ENCODE measurements at regions not wholly inside any gene's neighbourhood (a gene's known extent, or its start where the extent isn't known, plus 50 kb on each side); places are given as distances from the start of the nearest gene placed in this dataset.

GRCh38 chr2:57867730-57868129, 178.9 kb upstream of the VRK2 start:
- Histone ChIP-seq H3K27me3 (replicated peaks; ENCODE audit: insufficient read depth) (no peaks in the 10 kb centered on the region), H3K4me3 (no peak overlapping the region), H3K9me3 (no peaks in the 10 kb centered on the region), H3K36me3 (no peaks in the 10 kb centered on the region), H3K4me1 (replicated peaks) (no peaks in the 10 kb centered on the region), H3K27ac (no peak overlapping the region)
- TF ChIP-seq, protein P1, sequence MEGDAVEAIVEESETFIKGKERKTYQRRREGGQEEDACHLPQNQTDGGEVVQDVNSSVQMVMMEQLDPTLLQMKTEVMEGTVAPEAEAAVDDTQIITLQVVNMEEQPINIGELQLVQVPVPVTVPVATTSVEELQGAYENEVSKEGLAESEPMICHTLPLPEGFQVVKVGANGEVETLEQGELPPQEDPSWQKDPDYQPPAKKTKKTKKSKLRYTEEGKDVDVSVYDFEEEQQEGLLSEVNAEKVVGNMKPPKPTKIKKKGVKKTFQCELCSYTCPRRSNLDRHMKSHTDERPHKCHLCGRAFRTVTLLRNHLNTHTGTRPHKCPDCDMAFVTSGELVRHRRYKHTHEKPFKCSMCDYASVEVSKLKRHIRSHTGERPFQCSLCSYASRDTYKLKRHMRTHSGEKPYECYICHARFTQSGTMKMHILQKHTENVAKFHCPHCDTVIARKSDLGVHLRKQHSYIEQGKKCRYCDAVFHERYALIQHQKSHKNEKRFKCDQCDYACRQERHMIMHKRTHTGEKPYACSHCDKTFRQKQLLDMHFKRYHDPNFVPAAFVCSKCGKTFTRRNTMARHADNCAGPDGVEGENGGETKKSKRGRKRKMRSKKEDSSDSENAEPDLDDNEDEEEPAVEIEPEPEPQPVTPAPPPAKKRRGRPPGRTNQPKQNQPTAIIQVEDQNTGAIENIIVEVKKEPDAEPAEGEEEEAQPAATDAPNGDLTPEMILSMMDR (IDR thresholded peaks at IDR 0.05) = no peak
- no peak for TF ChIP-seq POLR2A (IDR thresholded peaks at IDR 0.05)
- no peak for TF ChIP-seq POLR2AphosphoS5 (IDR thresholded peaks at IDR 0.05)
- no peak for DNase-seq (ENCODE audit: low spot score)
- WGBS = 91% methylated on average over 3 of the region's 3 CpGs
- intact Hi-C loops (cut with DNase I) = no loop called here

- intact Hi-C loops (cut with DNase I) = no loop called here
- no peaks in the 10 kb centered on the region for H3K4me1 ChIP-seq (replicated peaks)
Measured at GRCh38 chr2:57868619-57869139, 177.9 kb upstream of the VRK2 start.

GRCh38 chr2:57869758-57870344, 176.8 kb upstream of the VRK2 start:
- Histone ChIP-seq H3K4me1 (replicated peaks) (no peaks in the 10 kb centered on the region), H3K27me3 (replicated peaks; ENCODE audit: insufficient read depth) (no peaks in the 10 kb centered on the region), H3K36me3 (no peaks in the 10 kb centered on the region), H3K27ac (no peak overlapping the region), H3K9me3 (no peaks in the 10 kb centered on the region), H3K4me3 (no peak overlapping the region)
- intact Hi-C loops (cut with DNase I) = no loop called here
- 57% methylated on average over 12 of the region's 12 CpGs for WGBS
- TF ChIP-seq, protein P1 (IDR thresholded peaks at IDR 0.05) = no peak
- TF ChIP-seq POLR2AphosphoS5 (IDR thresholded peaks at IDR 0.05) (no peak), POLR2A (IDR thresholded peaks at IDR 0.05) (no peak)
- no peak for DNase-seq (ENCODE audit: low spot score)

More at GRCh38 chr2:57868619-57869139, 177.9 kb upstream of the VRK2 start:
- H3K9me3 ChIP-seq = no peaks in the 10 kb centered on the region
- TF ChIP-seq POLR2AphosphoS5 (IDR thresholded peaks at IDR 0.05) (no peak), POLR2A (IDR thresholded peaks at IDR 0.05) (no peak)
- TF ChIP-seq, protein P1 (IDR thresholded peaks at IDR 0.05) = no peak
- H3K27ac ChIP-seq = no peak overlapping the region
- H3K4me3 ChIP-seq = no peak overlapping the region
- no peak for DNase-seq (ENCODE audit: low spot score)
- no peaks in the 10 kb centered on the region for H3K36me3 ChIP-seq
- no peaks in the 10 kb centered on the region for H3K27me3 ChIP-seq (replicated peaks; ENCODE audit: insufficient read depth)

GRCh38 chr2:57876313-57876712, 170.3 kb upstream of the VRK2 start:
- no peaks in the 10 kb centered on the region for H3K36me3 ChIP-seq
- no peaks in the 10 kb centered on the region for H3K27me3 ChIP-seq (replicated peaks; ENCODE audit: insufficient read depth)
- no peaks in the 10 kb centered on the region for H3K4me1 ChIP-seq (replicated peaks)
- intact Hi-C loops (cut with DNase I) = no loop called here
- no peaks in the 10 kb centered on the region for H3K9me3 ChIP-seq
- no peak overlapping the region for H3K4me3 ChIP-seq
- H3K27ac ChIP-seq = no peak overlapping the region
- TF ChIP-seq, protein P1 (IDR thresholded peaks at IDR 0.05) = no peak
- TF ChIP-seq POLR2AphosphoS5 (IDR thresholded peaks at IDR 0.05) = no peak
- TF ChIP-seq POLR2A (IDR thresholded peaks at IDR 0.05) = no peak
- no peak for DNase-seq (ENCODE audit: low spot score)

DNA sequence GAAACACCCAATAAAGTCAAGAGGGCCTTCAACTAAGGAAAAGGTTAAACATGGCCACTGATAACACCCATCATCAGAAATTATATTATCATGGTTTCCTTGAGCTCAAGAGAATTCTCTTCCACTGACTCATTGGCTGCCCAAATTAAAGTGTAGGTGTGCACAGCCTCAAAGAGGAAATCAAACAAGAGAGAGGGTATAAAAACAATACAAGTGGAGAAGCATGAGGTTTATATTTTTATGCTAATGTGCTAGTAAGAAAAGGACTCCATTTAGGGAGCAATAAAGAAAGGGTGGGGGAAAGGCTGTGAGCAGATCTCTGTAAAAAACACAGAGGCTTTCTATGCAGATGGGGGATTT, 168.8 kb upstream of the VRK2 start:
- Histone ChIP-seq H3K27me3 (replicated peaks; ENCODE audit: insufficient read depth) (no peaks in the 10 kb centered on the region), H3K27ac (no peak overlapping the region), H3K36me3 (no peaks in the 10 kb centered on the region), H3K9me3 (no peaks in the 10 kb centered on the region), H3K4me3 (no peak overlapping the region), H3K4me1 (replicated peaks) (no peaks in the 10 kb centered on the region)
- DNase-seq (ENCODE audit: low spot score) = no peak
- intact Hi-C loops (cut with DNase I) = no loop called here
- TF ChIP-seq, protein P1 (IDR thresholded peaks at IDR 0.05) = no peak
- TF ChIP-seq POLR2A (IDR thresholded peaks at IDR 0.05) (no peak), POLR2AphosphoS5 (IDR thresholded peaks at IDR 0.05) (no peak)
